ENCODE measurements at regions not wholly inside any gene's neighbourhood (a gene's known extent, or its start where the extent isn't known, plus 50 kb on each side); places are given as distances from the start of the nearest gene placed in this dataset.

DNA sequence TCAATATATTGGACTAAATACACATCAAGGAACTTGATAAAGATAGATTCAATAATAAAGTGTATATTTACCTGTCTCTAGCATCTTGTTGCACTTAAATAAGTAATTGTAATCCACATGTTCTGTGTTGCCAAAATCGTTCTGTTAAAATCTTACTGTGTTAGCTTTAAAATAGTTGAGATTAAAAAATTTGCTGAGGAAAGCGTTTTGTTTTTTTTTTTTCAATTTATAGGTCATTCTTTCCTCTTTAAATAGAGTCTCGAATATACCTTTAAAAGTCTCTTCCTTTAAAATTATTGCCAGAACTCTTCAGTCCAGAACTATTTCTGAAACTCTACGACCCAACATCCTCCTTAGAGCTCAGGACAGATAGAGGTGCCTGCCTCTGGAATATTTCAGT lies 195.6 kb upstream of the OPRM1 start:
- TF ChIP-seq, protein P1, sequence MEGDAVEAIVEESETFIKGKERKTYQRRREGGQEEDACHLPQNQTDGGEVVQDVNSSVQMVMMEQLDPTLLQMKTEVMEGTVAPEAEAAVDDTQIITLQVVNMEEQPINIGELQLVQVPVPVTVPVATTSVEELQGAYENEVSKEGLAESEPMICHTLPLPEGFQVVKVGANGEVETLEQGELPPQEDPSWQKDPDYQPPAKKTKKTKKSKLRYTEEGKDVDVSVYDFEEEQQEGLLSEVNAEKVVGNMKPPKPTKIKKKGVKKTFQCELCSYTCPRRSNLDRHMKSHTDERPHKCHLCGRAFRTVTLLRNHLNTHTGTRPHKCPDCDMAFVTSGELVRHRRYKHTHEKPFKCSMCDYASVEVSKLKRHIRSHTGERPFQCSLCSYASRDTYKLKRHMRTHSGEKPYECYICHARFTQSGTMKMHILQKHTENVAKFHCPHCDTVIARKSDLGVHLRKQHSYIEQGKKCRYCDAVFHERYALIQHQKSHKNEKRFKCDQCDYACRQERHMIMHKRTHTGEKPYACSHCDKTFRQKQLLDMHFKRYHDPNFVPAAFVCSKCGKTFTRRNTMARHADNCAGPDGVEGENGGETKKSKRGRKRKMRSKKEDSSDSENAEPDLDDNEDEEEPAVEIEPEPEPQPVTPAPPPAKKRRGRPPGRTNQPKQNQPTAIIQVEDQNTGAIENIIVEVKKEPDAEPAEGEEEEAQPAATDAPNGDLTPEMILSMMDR (IDR thresholded peaks at IDR 0.05), result no peak
- no peak for TF ChIP-seq ZFX (IDR thresholded peaks at IDR 0.05; ENCODE audit: borderline replicate concordance)
